ENCODE measurements at regions not wholly inside any gene's neighbourhood (a gene's known extent, or its start where the extent isn't known, plus 50 kb on each side); places are given as distances from the start of the nearest gene placed in this dataset.

DNA sequence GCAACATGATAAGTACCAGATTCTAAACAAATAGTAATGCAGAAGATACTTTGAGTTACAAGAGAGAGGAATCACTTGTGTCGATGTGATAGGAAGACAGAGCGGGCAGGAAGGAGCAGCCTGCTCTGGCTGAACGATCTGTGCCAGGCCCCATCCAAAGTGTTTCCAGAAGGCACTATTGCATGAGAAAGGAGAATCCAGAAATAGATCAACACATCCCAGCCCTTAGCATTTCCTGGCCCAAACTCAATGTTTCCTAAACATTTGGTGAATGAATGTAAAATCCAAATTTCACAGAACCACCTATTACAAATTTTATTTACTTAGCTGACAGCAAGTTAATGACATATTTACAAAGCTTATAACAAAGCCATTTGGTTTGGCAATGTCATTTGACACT lies 257.2 kb downstream of the TXNL1 start:
- Histone ChIP-seq H3K27me3 (replicated peaks in 1 of 2; ENCODE audit: control insufficient read depth in 2 of 2, insufficient read depth in 2 of 2, low read length in 1 of 2) (no peaks in the 10 kb centered on the region), H4K20me1 (ENCODE audit: control insufficient read depth, insufficient read depth) (no peaks in the 10 kb centered on the region), H3K4me2 (ENCODE audit: control insufficient read depth, insufficient read depth) (no peak overlapping the region), H3K4me1 (ENCODE audit: control insufficient read depth, insufficient read depth, low read length) (no peaks in the 10 kb centered on the region), H3K79me2 (ENCODE audit: control insufficient read depth, insufficient read depth, low read length) (no peaks in the 10 kb centered on the region), H3K36me3 (ENCODE audit: control insufficient read depth in 2 of 2, insufficient read depth in 2 of 2, low read length in 1 of 2) (no peaks in the 10 kb centered on the region), H2AFZ (ENCODE audit: control insufficient read depth, low read depth, low read length) (no peak overlapping the region), H3K9ac (ENCODE audit: control insufficient read depth, insufficient read depth, low read length) (no peak overlapping the region), H3K4me3 (no peak overlapping the region), H3K27ac (ENCODE audit: control insufficient read depth, insufficient read depth) (no peak overlapping the region), H3K9me3 (replicated peaks; ENCODE audit: control insufficient read depth, insufficient read depth, low read length) (no peaks in the 10 kb centered on the region)
- no peak for FAIRE-seq
- ChIA-PET CTCF (no interaction called here), RAD21 (ENCODE audit: unreplicated experiment) (no interaction called here), SMC1A (ENCODE audit: uncharacterized antibody, unreplicated experiment) (interaction anchor here (1.1 to 1.5 kb wide), 2 partner anchors 12 to 195 kb away, joined by 3 to 4 read pairs; no protein-coding TSS in a partner anchor), POLR2A (no interaction called here)
- no peak for DNase-seq (ENCODE audit: low read depth, low spot score)
- no peak for ATAC-seq
- no TSS peak for BruUV-seq (replicated peaks)
- intact Hi-C loops (cut with micrococcal nuclease; ENCODE audit: unreplicated experiment): no loop called here
- 40% methylated on average over 3 of the region's 3 CpGs for whole genome bisulfite sequencing (ENCODE audit: insufficient coverage, insufficient replicate concordance, low lambda C conversion rate, missing lambda C conversion rate)
- in situ Hi-C loops (cut with MboI): no loop called here
- no peak for TF ChIP-seq BCL11A (IDR thresholded peaks at IDR 0.05; ENCODE audit: low read depth, low read length)
- TF ChIP-seq, protein P1, sequence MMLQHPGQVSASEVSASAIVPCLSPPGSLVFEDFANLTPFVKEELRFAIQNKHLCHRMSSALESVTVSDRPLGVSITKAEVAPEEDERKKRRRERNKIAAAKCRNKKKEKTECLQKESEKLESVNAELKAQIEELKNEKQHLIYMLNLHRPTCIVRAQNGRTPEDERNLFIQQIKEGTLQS (IDR thresholded peaks at IDR 0.05; ENCODE audit: borderline replicate concordance, extremely low read depth, low read depth, low read length): no peak
- TF ChIP-seq ZNF384 (IDR thresholded peaks at IDR 0.05; ENCODE audit: borderline replicate concordance, low read depth, low read length): no peak
- TF ChIP-seq MYB (IDR thresholded peaks at IDR 0.05; ENCODE audit: borderline replicate concordance, low read depth, low read length): no peak
- no peak for TF ChIP-seq ESRRA (IDR thresholded peaks at IDR 0.05; ENCODE audit: low read length)
- no peak for TF ChIP-seq E4F1 (IDR thresholded peaks at IDR 0.05; ENCODE audit: borderline replicate concordance, partially characterized antibody)
- TF ChIP-seq, protein P2, sequence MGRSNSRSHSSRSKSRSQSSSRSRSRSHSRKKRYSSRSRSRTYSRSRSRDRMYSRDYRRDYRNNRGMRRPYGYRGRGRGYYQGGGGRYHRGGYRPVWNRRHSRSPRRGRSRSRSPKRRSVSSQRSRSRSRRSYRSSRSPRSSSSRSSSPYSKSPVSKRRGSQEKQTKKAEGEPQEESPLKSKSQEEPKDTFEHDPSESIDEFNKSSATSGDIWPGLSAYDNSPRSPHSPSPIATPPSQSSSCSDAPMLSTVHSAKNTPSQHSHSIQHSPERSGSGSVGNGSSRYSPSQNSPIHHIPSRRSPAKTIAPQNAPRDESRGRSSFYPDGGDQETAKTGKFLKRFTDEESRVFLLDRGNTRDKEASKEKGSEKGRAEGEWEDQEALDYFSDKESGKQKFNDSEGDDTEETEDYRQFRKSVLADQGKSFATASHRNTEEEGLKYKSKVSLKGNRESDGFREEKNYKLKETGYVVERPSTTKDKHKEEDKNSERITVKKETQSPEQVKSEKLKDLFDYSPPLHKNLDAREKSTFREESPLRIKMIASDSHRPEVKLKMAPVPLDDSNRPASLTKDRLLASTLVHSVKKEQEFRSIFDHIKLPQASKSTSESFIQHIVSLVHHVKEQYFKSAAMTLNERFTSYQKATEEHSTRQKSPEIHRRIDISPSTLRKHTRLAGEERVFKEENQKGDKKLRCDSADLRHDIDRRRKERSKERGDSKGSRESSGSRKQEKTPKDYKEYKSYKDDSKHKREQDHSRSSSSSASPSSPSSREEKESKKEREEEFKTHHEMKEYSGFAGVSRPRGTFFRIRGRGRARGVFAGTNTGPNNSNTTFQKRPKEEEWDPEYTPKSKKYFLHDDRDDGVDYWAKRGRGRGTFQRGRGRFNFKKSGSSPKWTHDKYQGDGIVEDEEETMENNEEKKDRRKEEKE (IDR thresholded peaks at IDR 0.05): no peak
- TF ChIP-seq SUZ12 (IDR thresholded peaks at IDR 0.05; ENCODE audit: unreplicated experiment): no peak
- TF ChIP-seq BACH1 (IDR thresholded peaks at IDR 0.05; ENCODE audit: borderline replicate concordance): no peak
- no peak for TF ChIP-seq CREM (IDR thresholded peaks at IDR 0.05; ENCODE audit: low read depth)
- no peak for TF ChIP-seq NKRF (conservative IDR thresholded peaks at IDR 0.05)
- no peak for TF ChIP-seq TCF3 (IDR thresholded peaks at IDR 0.05; ENCODE audit: borderline replicate concordance, insufficient read depth, low read depth, low read length)
- TF ChIP-seq SP1 (IDR thresholded peaks at IDR 0.05; ENCODE audit: low read depth, low read length): no peak
- TF ChIP-seq POLR2AphosphoS5 (IDR thresholded peaks at IDR 0.05; ENCODE audit: low read length): no peak
- TF ChIP-seq, protein P3, sequence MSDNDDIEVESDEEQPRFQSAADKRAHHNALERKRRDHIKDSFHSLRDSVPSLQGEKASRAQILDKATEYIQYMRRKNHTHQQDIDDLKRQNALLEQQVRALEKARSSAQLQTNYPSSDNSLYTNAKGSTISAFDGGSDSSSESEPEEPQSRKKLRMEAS (IDR thresholded peaks at IDR 0.05; ENCODE audit: low read depth, low read length): no peak
- no peak for TF ChIP-seq MYC (IDR thresholded peaks at IDR 0.05; ENCODE audit: insufficient read depth, insufficient read length, insufficient replicate concordance, low read length, severe bottlenecking)
- no peak for TF ChIP-seq KLF5 (IDR thresholded peaks at IDR 0.05; ENCODE audit: partially characterized antibody)
- no peak for TF ChIP-seq KAT2A (conservative IDR thresholded peaks at IDR 0.05; ENCODE audit: control insufficient read depth, low read depth, low read length)
